ENCODE measurements at regions not wholly inside any gene's neighbourhood (a gene's known extent, or its start where the extent isn't known, plus 50 kb on each side); places are given as distances from the start of the nearest gene placed in this dataset.

DNA sequence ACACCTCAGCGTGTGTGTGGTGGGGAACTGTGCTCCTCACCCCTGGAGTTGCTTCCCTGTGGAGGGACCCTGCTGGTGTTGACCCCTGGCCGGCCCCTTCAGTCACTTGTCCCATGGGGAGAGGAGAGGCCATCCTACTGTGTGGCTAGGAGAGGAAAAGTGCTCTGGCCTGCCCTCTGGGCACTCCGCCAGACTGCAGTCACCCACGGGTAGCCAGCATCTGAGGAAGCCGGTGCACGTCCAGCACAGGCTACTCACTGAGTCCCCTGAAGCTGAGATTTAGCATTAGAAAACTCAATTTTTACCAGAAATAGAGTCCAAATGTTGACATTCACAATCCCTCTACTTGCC is 211.5 kb upstream of the RAB6C start:
- WGBS: 63% methylated on average over 6 of the region's 6 CpGs
- Histone ChIP-seq H3K27ac (ENCODE audit: low read depth) (no peak overlapping the region), H3K4me1 (ENCODE audit: insufficient read depth) (no peaks in the 10 kb centered on the region), H3K4me3 (ENCODE audit: low read depth, low read length) (no peak overlapping the region), H3K36me3 (ENCODE audit: insufficient read depth) (no peaks in the 10 kb centered on the region)
- no peak for DNase-seq (ENCODE audit: extremely low spot score)

DNA sequence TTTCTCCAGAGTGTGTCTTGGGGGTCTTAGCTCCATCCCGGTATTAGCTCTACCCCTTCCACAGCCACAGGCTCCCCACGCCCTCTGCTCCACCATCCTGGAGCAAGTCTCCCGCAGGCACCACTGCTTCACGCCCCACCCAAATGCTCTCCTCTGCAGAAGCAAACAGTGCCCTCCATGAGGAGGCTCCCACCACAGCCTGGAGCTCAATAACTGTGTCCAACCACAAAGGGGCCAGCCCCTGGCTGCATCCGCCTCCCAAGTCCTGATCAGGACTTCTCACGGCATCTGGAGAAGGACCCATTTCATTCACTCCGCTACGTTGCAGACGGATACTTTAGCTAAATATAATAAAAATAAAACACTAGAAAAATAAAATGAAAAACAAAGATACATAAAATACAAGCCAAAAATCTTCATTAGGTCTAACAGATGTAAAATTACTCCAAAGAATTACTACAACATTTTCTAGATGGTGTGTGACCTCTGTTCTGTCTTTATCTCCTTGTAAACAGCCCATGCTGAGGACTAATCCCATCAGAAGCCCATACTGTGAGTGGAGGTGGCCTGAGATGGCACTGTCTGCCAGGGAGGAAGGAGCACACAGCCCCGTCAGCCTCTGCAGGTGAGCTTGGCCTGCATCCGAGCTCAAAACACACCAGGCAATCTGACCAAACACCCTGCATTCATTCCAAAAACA is 210.8 kb upstream of the RAB6C start:
- 84% methylated on average over 11 of the region's 11 CpGs for WGBS
- Histone ChIP-seq H3K4me3 (ENCODE audit: low read depth, low read length) (no peak overlapping the region), H3K36me3 (ENCODE audit: insufficient read depth) (no peaks in the 10 kb centered on the region), H3K4me1 (ENCODE audit: insufficient read depth) (no peaks in the 10 kb centered on the region), H3K27ac (ENCODE audit: low read depth) (no peak overlapping the region)
- no peak for DNase-seq (ENCODE audit: extremely low spot score)

DNA sequence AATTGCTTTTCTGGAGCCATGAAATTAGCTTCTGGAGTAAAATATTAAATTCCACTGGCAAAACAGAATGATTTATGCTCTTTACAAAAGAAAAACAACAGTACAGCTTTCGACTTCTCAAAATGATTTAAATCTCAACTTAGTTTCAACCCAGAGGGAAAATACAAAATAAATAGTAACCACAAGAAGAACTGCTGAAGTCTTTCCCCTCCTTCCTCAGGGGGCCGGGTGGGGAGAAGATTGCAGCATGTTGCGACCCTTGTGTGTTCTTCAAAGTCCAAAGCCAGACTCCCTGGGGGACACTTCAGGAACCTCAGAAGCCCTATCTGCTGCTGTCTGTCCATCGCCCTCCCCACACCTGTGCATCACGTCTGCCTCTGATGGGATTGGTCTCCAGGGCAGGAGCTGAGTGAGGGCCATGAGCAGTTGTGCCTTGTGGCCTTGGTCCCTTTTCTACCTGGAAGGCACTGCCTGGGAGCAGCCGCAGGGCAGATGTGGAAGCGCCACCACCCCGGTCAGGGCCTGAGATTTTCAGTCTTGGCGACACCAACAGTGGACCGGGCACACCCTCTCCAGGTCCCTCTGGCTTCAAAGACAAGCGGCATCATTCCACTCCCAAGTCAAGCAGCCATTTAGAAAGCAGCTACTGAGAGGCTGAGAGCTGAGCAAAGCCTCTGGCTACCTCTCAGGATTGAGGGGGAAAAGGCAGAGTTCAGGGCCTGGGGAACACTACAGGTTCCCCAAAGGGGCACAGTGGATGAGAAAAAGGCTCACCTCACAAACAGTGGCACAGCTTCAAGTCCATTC is 210.1 kb upstream of the RAB6C start:
- H3K36me3 ChIP-seq (ENCODE audit: insufficient read depth): no peaks in the 10 kb centered on the region
- no peaks in the 10 kb centered on the region for H3K4me1 ChIP-seq (ENCODE audit: insufficient read depth)
- WGBS: 85% methylated on average over 11 of the region's 11 CpGs
- H3K4me3 ChIP-seq (ENCODE audit: low read depth, low read length): no peak overlapping the region
- no peak for DNase-seq (ENCODE audit: extremely low spot score)
- no peak overlapping the region for H3K27ac ChIP-seq (ENCODE audit: low read depth)

DNA sequence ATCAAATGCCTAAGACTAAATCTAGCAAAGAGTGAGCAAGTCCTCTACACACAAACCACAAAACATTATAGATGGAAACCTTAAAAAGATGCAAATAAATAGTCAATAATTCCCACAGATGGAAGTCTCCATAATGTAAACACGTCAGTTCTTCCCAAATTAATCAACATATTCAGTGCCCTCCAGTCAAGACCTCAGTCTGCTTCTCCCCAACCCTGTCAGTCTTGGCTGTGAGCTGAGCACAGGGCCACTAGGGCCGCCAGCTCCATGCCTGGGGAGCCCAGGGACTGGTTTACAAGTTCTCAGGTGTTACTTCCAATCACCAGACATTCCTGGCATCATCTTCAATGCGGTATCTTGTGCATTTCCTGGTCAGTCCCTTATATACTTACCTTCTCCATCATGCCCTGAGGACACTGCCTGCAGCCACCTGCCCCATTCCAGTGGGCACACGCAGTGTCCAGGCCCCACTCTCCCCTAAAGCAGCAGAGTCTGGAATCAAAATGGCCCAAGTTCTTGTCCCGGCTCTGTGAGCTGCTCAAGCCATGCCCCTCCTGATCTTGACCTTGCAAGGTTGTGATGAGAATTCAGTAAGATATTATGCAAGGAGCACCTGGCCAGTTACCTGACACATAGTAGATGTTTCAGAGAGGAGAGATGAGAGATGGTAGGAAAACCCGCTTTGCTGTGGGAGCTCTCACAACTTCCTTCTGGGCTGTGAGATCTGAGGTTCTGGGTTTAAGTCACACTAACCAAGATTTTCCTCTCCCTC is 207.9 kb upstream of the RAB6C start:
- no peak for DNase-seq (ENCODE audit: extremely low spot score)
- Histone ChIP-seq H3K36me3 (ENCODE audit: insufficient read depth) (no peaks in the 10 kb centered on the region), H3K4me3 (ENCODE audit: low read depth, low read length) (no peak overlapping the region), H3K4me1 (ENCODE audit: insufficient read depth) (no peaks in the 10 kb centered on the region), H3K27ac (ENCODE audit: low read depth) (no peak overlapping the region)
- WGBS: 89% methylated on average over 6 of the region's 6 CpGs

DNA sequence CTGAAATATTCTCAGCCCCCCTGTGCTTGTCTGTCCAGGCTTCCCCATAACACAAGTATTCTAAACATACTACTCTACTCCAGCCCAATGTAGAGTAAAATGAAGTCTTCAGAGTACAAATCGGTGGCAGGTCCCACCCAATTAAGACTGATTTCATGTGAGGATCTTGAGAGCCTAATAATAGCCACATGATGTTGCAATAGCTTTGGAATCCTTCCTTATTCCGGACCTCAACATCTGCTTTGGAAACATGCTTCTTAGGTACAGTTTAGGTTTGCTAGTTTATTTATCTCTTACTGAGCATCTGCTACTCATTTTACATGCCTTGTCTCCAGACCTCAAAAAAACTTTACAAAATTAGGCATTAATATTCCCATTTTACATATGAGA is 207.3 kb upstream of the RAB6C start:
- no peak for DNase-seq (ENCODE audit: extremely low spot score)
- WGBS: 44% methylated on average over 2 of the region's 2 CpGs
- no peak overlapping the region for H3K4me3 ChIP-seq (ENCODE audit: low read depth, low read length)
- no peaks in the 10 kb centered on the region for H3K36me3 ChIP-seq (ENCODE audit: insufficient read depth)
- no peaks in the 10 kb centered on the region for H3K4me1 ChIP-seq (ENCODE audit: insufficient read depth)
- no peak overlapping the region for H3K27ac ChIP-seq (ENCODE audit: low read depth)

DNA sequence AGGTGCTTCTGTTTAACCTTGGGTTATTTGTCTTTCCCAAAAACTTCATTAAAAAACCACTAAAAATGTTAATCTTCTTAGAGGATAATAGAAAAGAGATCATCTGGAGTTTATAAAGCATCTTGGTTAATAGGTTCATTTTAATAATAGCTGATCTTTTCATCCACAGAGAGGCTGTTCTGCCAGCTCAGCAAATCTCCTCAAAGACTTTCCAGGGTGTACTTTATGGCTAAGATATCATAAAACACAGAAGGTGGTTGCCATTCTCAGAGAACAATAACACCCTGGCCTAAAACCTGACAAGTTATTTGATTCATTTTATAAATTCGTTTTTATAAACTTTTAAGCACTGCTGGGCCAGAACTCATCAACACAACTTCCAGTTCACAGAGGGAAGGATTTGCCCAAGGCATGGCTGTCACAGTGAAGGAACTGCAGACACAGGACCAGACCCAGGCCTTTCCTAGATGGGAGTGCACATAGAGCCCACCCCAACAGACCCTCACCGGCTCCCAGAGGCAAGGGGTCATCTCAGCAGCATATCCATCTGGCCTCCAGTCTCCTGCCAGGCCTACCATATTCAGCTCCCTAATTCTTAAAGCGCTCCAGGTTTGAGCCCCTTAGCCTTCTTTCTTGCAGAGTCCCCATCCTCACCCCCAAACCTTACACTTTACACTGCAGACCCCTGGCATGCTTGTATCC is 203.4 kb upstream of the RAB6C start:
- Histone ChIP-seq H3K36me3 (ENCODE audit: insufficient read depth) (no peaks in the 10 kb centered on the region), H3K4me1 (ENCODE audit: insufficient read depth) (no peaks in the 10 kb centered on the region), H3K4me3 (ENCODE audit: low read depth, low read length) (no peak overlapping the region), H3K27ac (ENCODE audit: low read depth) (no peak overlapping the region)
- no peak for DNase-seq (ENCODE audit: extremely low spot score)
- WGBS: 65% methylated on average over 3 of the region's 3 CpGs

DNA sequence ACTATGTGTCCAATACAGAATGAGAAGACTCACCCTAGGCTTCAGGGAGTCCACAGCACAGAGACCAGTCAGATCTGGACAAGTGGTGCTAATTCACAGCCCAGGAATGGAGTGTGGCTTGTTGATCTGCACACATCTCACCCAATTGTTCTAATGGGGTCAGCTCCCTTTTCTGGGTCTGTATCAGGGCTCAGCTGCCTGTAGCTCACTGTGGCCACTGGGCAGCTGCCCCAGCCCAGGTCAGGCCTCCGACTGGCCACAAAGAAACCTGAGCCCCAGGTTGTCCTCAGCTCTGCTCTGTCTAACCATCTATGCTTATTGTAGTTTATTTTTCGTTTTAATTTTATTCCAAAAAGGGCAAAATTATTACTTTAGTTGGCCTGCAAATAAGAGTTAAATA is 202.3 kb upstream of the RAB6C start:
- no peak for DNase-seq (ENCODE audit: extremely low spot score)
- no peaks in the 10 kb centered on the region for H3K36me3 ChIP-seq (ENCODE audit: insufficient read depth)
- no peak overlapping the region for H3K4me3 ChIP-seq (ENCODE audit: low read depth, low read length)
- WGBS: 83% methylated on average over 2 of the region's 2 CpGs
- H3K27ac ChIP-seq (ENCODE audit: low read depth): no peak overlapping the region
- no peaks in the 10 kb centered on the region for H3K4me1 ChIP-seq (ENCODE audit: insufficient read depth)

DNA sequence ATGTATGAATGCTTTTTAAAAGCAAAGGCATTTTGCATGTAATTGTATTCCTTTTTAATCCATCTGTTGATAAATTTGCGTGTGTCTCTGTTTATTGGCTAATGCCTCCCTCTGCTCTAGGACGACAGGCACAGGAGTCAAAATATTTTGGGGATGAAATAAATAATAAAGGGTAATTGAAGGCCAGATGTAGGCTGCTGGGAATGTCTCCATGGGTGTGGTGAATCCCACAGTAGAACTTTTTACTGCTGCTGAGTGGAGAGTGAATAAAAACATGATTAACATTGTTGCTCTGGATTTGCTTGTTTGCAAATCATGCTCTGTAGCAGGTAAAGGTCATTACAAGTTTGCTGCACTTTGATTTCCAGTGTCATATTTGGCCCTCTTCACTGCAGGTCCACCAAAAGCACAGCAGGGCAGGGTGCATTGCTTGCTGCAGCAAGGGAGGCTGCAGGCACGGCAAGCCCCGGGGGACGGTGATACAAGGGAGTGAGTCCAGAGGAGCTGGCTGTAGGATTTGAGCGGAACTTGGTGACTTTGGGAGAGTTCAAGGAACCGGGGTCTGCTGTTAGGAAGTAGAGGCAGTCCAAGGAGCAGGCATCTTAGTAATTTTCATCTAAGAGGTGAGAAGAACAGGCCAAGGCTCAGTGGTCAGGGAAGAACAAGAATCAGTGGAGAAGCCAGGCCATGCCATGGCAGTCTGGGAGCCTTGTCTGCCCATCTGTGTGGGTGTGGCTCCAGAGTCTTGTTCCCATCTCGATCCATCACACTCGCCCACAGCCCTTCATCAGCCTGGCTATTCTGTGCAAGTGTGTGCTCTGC is 201.5 kb upstream of the RAB6C start:
- no peak for DNase-seq (ENCODE audit: extremely low spot score)
- 63% methylated on average over 9 of the region's 9 CpGs for WGBS
- Histone ChIP-seq H3K4me3 (ENCODE audit: low read depth, low read length) (no peak overlapping the region), H3K4me1 (ENCODE audit: insufficient read depth) (no peaks in the 10 kb centered on the region), H3K27ac (ENCODE audit: low read depth) (no peak overlapping the region), H3K36me3 (ENCODE audit: insufficient read depth) (no peaks in the 10 kb centered on the region)

DNA sequence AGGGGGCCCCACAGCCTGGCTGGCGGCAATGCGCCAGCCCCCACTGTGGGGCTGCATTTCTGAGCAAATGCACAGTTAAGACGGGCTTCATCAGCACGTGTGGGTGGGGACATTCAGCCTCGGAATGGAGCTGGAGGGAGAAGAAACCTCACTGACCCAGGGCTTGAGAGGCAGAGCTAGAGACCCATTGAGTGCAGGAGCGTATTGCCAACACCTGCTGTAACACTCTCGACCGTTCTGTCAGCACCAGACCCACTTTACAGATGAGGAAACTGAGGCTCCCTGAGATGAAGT is 200.9 kb upstream of the RAB6C start:
- 75% methylated on average over 8 of the region's 8 CpGs for WGBS
- DNase-seq (ENCODE audit: extremely low spot score): no peak
- no peak overlapping the region for H3K27ac ChIP-seq (ENCODE audit: low read depth)
- H3K4me1 ChIP-seq (ENCODE audit: insufficient read depth): no peaks in the 10 kb centered on the region
- no peaks in the 10 kb centered on the region for H3K36me3 ChIP-seq (ENCODE audit: insufficient read depth)
- H3K4me3 ChIP-seq (ENCODE audit: low read depth, low read length): no peak overlapping the region

DNA sequence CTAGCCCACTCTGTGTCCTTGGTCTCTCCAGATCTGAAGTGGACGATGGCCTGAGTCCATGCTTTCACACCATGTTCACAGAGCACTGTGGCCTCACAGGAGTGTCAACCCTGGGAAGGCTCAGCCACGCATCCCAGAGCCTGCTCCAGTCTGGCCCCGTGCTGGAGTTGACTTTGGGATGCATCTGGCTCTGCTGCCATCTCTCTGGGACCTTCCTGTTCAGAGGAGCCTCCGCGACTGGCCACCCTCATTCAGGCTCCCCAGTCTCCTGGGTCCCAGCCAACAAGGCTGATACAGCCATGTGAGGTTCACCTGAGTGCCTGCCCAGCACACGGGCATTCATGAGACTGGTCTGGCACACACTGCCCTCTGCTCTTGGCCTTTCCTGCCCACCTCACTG is 199.7 kb upstream of the RAB6C start:
- no peaks in the 10 kb centered on the region for H3K4me1 ChIP-seq (ENCODE audit: insufficient read depth)
- DNase-seq (ENCODE audit: extremely low spot score): no peak
- no peaks in the 10 kb centered on the region for H3K36me3 ChIP-seq (ENCODE audit: insufficient read depth)
- H3K4me3 ChIP-seq (ENCODE audit: low read depth, low read length): no peak overlapping the region
- 94% methylated on average over 6 of the region's 6 CpGs for WGBS
- H3K27ac ChIP-seq (ENCODE audit: low read depth): no peak overlapping the region

DNA sequence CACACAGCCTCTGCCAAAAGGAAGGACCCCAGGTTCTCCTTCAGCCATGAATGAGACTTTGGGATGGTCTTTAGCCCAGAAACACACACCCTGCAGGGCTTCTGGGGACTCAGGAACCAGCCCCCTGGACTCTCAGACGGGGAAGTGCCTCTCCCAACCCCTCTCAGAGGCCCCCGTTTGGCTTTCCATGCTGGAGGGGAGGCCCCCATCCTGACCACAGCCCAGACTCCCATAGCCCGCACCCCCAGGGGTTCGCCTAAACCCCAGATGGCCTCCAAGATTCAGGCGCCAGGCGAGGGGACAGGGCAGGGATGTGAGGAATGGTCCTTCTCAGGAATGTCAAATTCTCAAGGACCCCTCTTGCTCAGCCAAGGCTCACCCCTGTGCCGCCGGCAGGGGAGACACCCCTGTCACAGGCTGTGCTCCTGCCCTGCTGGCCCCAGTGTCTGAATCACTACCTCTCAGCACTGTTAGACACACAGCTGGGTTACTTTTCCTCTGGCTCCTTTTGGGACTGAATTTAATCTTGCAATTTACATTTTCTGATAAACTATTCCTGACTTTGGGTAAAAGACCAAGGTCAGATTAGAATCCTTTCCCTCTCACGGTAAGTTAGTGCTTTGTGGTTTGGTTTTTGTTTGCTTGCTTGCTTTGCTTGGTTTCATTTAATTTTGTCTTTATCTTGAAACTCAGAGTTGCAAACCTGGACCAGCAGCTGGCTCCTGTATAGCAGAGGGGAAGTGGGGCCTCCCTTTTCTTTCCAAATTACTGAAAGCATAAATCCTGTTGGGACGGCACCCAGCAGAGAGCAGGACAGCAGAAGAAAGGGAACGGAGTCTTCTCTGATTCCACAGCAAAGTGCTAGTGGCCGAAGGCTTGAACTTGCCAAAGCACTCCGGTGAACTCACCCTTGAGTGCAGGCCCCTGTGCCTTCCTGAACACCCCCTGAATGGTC is 198.9 kb upstream of the RAB6C start:
- Histone ChIP-seq H3K4me1 (ENCODE audit: insufficient read depth) (no peaks in the 10 kb centered on the region), H3K27ac (ENCODE audit: low read depth) (no peak overlapping the region), H3K4me3 (ENCODE audit: low read depth, low read length) (no peak overlapping the region), H3K36me3 (ENCODE audit: insufficient read depth) (no peaks in the 10 kb centered on the region)
- peak; percentile 49 for DNase-seq (ENCODE audit: extremely low spot score)
- WGBS: 51% methylated on average over 13 of the region's 13 CpGs

All from urinary bladder (tissue), 3 donors.